HG03378 (cell line): ENCODE measurements at regions not wholly inside any gene's neighbourhood (a gene's known extent, or its start where the extent isn't known, plus 50 kb on each side); places are given as distances from the start of the nearest gene placed in this dataset.

Experiments used
- ATAC-seq: cut with Tn5 transposase; IDR thresholded peaks from one replicate; pipeline ENCODE4 v1.9.1; 2021; ENCODE audit warnings: mild to moderate bottlenecking, moderate library complexity; ENCODE audit not compliant: unreplicated experiment

GRCh38 chr6:17047889-17048288 is 54.0 kb upstream of the STMND1 start:
- no peak for ATAC-seq

DNA sequence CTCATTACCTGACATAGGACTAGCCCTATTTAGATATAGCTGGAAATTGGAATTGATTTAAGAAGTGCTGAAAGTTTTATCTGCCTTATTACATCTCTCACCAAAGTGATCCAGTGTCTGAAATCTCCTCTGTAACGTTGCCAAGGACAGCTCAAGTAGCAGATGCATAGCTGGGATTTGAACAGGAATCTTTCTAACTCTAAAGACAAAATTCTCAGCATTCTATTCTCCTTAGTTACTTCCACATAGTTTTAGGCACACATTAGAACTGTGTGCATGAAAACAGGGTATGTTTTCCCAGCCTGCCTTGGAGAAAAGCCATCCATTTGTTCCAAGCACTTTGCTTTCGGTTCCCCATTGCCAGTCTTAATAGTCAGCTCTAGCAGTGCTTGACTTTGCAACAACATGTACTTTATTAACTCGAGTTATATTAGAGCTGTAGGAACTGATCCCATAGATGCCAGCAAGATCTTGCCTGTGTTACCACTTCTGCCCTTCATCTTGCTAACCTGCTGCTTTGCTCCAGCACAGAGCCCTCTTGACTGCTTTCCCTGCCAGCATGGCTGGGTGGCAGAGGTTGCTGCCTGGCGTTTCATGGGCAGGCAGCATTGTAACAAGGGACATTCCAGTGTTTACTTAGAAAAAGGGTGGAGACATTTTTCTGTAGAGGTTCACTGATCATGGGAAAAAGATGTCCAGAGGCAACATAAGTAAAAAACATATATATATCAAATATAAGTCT is 56.1 kb upstream of the STMND1 start:
- ATAC-seq, result no peak

- ATAC-seq, result no peak
Observed at GRCh38 chr6:17043148-17043522, 58.7 kb upstream of the STMND1 start.

DNA sequence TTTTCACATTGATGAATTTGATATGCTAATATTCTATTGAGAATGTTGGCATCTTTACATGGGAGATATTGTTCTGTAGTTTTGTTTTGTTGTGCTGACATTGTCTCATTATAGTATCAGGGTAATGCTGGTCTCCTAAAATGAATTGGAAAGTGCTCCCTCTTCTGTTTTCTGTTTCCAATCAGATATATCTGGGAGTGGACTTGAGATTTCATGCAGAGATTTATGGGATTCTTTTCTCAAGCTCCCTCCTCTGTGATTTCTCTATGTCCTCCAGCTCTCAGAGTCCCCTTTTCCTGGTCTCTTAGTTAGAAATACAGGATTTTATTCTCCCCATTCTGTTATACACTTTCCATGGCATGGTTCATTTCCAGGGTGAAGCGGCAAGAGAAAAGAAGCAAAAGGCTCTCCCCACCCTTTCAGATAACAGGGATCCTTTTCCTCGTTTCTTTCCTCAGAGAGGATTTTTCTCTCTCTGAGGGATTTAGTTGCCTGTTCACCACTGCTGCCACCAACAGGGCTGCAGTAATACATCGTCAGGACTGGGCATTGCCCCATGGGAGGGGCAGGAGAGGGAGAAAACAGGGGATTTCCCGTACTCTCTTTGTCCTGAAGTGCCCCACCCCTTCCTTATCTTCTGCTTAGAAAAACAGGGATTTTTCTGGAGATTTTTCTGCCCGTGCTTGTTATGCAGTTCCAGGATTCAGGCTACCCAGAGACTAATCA is 59.3 kb upstream of the STMND1 start:
- no peak for ATAC-seq

DNA sequence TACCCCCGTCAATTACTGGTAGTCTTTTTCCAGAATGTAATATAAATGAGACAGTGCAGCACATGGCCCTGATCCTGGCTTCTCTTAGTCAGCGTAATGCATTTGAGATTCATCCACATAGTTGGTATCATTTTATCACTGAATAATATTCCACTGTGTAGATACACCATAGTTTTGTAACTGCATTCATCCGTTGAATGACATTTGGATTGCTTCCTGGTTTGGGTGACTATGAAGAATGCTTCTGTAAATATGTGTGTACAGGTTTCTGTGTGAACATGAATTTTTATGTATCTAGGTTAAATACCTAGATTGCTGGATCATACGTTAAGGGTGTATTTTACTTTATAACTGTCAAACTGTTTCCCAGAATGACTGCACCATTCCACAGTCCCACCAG is 62.6 kb upstream of the STMND1 start:
- ATAC-seq, result no peak

GRCh38 chr6:17038316-17038715 is 63.5 kb upstream of the STMND1 start:
- no peak for ATAC-seq

DNA sequence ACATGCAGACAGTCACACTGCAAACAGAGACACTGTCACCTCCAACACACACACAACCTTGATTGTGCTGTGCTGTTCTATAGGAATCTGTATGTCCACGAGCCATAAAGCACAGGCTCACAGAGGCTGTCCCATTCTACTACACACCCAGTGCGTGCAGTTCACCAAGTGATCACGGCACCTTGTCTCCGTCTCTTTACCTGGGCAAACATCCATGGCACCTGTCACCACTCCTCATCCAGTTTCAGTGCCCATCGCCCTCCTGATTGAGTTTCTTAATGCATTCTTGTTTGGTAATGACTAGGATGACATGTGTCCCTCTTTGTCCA is 65.8 kb upstream of the STMND1 start:
- no peak for ATAC-seq

- no peak for ATAC-seq
Observed at GRCh38 chr6:17035257-17036064, 66.4 kb upstream of the STMND1 start.

- no peak for ATAC-seq
Observed at GRCh38 chr6:17033746-17034145, 68.1 kb upstream of the STMND1 start.

DNA sequence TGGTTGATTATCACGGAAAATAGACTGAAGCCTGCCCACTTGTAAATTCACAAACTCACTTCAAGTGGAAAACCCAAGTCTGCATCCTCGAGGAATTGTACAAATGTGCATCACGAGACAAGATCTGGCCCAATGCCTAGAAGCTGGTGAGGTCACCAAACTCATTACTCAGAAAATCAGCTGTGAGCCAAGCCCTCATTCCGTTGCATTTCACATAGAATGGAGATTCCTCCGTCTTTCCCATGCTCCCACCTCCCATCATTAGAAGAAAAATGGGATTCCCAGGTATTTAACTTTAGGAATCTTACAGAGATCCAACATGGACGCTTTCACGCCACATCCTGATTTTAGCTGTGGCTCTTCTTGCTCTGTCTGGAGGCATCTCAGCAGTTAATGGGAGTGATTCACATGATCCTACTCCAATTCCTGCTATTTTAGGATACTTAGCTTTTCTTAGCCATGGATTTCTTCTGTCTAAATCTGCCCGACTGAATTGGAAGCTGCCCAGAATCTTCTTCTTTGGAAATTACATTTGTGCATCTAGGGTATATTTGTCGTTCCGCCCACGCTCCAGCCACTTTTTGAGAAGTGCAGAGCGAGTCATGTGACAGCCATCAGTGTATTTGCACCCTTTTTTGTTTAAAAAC is 68.7 kb upstream of the STMND1 start:
- no peak for ATAC-seq

- ATAC-seq, result no peak
Observed at GRCh38 chr6:17032590-17032987, 69.3 kb upstream of the STMND1 start.

- no peak for ATAC-seq
Observed at GRCh38 chr6:17031961-17032360, 69.9 kb upstream of the STMND1 start.

GRCh38 chr6:17027441-17027840 is 74.4 kb upstream of the STMND1 start:
- no peak for ATAC-seq

DNA sequence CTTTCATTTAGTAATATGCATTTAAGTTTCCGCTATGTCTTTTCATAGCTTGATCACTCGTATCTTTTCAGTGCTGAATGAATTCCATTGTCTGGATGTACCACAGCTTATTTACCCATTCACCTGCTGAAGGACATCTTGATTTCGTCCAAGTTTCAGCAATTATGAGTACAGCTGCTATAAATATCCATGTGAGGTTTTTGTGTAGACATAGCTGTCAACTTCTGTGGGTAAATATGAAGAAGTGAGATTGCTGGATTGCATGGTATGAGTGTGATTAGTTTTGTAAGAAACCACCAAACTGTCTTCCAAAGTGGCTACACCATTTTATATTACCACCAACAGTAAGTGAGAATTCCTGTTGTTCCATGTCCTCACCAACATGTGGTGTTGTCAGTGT is 79.2 kb upstream of the STMND1 start:
- ATAC-seq, result peak; percentile 87

GRCh38 chr6:17021539-17021889 is 80.3 kb upstream of the STMND1 start:
- ATAC-seq, result no peak

DNA sequence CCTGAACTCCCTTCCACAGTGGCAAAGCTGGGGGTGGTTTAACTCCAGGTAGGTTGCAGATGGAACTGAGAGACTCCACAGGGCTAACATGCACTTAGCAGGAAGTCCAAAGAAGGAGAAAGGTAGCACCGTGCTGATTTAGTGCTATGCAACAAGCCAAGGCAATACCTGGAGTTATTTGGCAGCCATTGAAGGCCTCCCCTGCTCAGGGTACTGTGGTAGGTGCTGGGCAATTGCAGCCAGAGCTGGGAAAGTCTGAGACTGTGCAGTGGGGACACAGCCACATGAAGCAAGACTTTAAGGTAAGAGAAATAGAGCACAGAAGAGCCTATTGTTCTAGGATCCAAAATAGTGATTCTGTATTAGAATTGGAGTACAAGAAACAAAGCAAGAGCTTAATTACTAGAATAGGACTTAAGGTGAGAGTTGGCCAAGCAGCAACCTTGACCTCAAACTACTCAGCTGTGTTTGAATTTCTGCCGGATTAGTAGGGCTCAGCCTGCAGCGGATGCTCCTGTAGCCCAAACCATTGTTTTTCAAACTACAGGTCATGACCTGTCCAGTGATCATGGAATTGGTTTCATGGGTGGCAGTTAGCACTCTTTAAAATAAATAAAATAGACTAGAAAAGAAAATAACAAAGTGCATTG is 80.8 kb upstream of the STMND1 start:
- ATAC-seq, result no peak

GRCh38 chr6:17018425-17018824 is 83.4 kb upstream of the STMND1 start:
- ATAC-seq, result no peak

DNA sequence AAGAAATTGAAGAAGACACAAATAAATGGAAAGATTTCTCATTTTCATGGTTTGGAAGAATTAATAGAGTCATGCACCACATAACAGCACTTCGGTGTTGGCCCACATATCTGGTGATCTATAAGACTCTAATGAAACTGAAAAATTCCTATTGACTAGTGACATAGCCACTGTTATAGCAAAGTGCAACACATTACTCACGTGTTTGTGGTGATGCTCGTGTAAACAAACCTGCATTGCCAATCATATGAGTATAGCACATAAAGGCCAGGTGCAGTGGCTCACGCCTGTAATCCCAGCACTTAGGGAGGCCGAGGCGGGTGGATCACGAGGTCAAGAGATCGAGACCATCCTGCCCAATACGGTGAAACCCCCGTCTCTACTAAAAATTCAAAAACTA is 84.4 kb upstream of the STMND1 start:
- no peak for ATAC-seq

- ATAC-seq, result no peak
Observed at GRCh38 chr6:17015551-17016381, 86.1 kb upstream of the STMND1 start.

DNA sequence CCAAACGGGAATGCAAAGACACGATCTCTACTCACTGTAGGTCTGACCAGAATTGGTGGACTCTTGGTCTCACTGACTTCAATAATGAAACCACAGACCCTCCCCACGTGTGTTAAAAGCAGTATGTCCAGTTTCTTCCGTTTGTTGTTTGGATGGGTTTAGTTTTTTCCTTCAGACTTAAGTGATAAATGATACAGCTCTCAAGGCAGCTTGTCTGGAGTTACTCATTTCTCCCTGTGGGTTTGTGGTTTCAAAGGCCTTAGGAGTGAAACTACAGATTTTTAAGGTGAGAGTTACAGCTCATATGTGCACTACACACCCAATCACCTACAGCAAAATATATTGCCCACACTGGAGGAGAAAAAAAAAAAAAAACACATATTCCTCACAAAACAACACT is 86.7 kb upstream of the STMND1 start:
- ATAC-seq, result peak; percentile 99
